Inflammatory macrophage treated with lipopolysaccharide for 4 hours (primary cell): ENCODE measurements at regions not wholly inside any gene's neighbourhood (a gene's known extent, or its start where the extent isn't known, plus 50 kb on each side); places are given as distances from the start of the nearest gene placed in this dataset.
A peak's percentile ranks its signal among the peaks of the same experiment; 100 is the strongest.
"Not testable (repeated sequence)": the region's sequence is repeated elsewhere in the genome, so short reads cannot be mapped to it uniquely, and the experiment has no call there.

Source experiments
- DNase-seq: peaks from one replicate; pipeline ENCODE4 v3.0.0-alpha.2; 2020

GRCh38 chr3:137647179-137647578 lies 116.9 kb upstream of the SOX14 start:
- no peak for DNase-seq

- DNase-seq: no peak
These were observed 94.5 kb upstream of the SOX14 start for GRCh38 chr3:137669519-137670060.

- DNase-seq: no peak
These were observed 76.8 kb upstream of the SOX14 start for GRCh38 chr3:137687181-137687879.

GRCh38 chr3:137692803-137693431 lies 71.2 kb upstream of the SOX14 start:
- DNase-seq: peak; percentile 1

GRCh38 chr3:137693791-137694190 lies 70.3 kb upstream of the SOX14 start:
- DNase-seq: no peak

- no peak for DNase-seq
These were observed 69.3 kb upstream of the SOX14 start for GRCh38 chr3:137694836-137695235.

GRCh38 chr3:137695351-137695750 lies 68.8 kb upstream of the SOX14 start:
- no peak for DNase-seq

- peak; percentile 1 for DNase-seq
These were observed 55.0 kb upstream of the SOX14 start for GRCh38 chr3:137709011-137709601.

GRCh38 chr3:137713965-137714364 lies 50.1 kb upstream of the SOX14 start:
- not testable (repeated sequence) for DNase-seq
